ENCODE measurements at regions not wholly inside any gene's neighbourhood (a gene's known extent, or its start where the extent isn't known, plus 50 kb on each side); places are given as distances from the start of the nearest gene placed in this dataset.

- DNase-seq, result no peak
These were observed 1825.1 kb upstream of the IGFBP7 start for GRCh38 chr4:58935332-58935731.

DNA sequence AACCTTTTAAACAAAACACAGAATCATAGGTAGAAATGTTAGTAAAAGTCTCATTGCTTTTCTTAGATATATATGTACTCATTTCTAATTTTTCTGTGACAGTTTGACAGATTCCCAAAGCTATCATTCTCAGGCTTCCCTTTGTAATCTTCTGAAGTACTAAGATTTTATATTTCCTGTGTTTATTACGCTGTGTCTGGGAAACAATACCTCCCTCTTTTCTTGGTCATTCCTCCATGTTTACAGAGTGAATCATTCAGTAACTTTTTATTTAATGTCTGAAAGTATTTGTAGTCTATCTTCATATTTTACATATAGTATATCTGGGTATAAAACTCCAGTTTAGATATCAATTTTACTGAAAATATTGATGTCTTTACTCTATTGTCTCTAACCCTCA lies 1826.3 kb upstream of the IGFBP7 start:
- DNase-seq, result no peak

DNA sequence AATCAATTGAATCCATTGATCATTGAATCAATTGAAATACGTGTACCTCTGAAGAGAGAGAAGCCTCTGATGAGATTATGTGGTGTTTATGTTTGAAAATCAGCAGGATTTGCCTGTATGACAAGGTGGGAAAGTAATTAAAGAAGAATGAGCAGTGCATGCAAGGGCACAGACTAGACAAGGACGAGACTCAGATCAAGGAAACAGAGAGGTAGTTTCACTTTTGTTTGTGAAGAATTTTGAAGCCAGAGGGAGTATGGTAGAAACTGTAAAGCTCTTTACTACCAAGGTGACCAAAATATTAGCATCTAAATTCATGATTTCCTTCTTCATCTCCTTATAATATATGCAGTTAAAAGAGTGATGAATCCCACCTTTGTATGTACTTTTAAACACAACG lies 1830.0 kb upstream of the IGFBP7 start:
- no peak for DNase-seq

- no peak for DNase-seq
These were observed 1831.1 kb upstream of the IGFBP7 start for GRCh38 chr4:58941286-58941685.

GRCh38 chr4:58953575-58953974 lies 1843.4 kb upstream of the IGFBP7 start:
- no peak for DNase-seq

- DNase-seq, result no peak
These were observed 1847.5 kb upstream of the IGFBP7 start for GRCh38 chr4:58957711-58958110.

- DNase-seq, result no peak
These were observed 1851.1 kb upstream of the IGFBP7 start for GRCh38 chr4:58961283-58961682.

DNA sequence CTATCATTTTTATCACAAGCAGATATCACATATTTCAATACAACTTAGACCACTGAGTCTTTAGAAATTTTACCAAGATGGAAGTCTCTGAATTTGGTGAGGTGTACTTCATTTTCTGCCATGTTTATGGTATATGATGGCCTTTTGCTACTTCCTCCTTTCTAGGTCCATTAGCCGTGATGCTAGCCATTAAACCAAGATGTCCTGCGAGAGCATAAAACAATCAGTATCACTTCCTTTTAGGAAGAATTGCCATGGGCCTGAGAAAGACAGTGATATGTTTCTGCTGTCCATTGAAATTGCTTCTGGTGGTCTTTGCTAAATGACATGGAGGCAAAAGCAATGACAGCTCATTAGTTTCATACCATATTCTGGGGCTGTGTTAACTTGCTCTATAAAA lies 1851.7 kb upstream of the IGFBP7 start:
- no peak for DNase-seq

- no peak for DNase-seq
These were observed 1852.2 kb upstream of the IGFBP7 start for GRCh38 chr4:58962424-58962823.

DNA sequence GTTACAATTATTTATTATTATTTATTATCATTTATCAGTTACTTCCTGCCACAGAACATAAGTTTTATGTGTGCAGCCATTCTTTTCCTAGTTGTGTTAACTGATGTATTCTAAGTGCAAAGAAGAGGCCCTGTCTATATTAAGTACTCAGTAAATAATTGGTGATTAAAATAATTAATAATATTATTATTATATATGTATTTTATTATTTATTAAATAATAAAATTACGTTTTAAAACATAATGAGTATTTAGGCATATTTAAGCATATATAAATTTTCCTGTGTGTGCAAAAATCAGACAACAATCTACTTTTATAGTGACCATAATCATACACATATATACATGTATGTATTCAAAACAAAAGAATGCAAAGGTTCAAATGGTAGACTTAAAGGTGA lies 1871.6 kb upstream of the IGFBP7 start:
- DNase-seq, result no peak

DNA sequence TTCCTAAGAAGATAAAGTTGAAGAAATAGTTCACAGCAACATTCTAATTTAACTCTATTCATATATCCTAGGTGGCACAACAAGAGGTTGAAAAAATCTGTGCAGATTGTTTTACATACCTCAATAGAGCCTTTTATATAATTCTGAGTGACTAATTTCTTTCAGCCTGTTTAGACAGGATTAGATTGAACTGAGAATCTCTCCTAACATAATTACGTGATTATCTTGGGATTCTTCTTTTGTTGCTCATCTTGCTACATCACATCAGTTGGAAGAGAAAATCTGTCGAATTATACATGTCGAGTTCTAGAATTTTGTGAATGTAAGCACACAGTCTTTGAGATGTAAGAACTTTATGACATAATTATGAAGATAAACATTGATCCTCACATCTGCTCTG lies 1873.7 kb upstream of the IGFBP7 start:
- DNase-seq, result no peak

GRCh38 chr4:59002148-59002547 lies 1892.0 kb upstream of the IGFBP7 start:
- no peak for DNase-seq

- no peak for DNase-seq
These were observed 1914.1 kb upstream of the IGFBP7 start for GRCh38 chr4:59024257-59024656.

GRCh38 chr4:59037812-59038211 lies 1927.6 kb upstream of the IGFBP7 start:
- DNase-seq, result no peak

DNA sequence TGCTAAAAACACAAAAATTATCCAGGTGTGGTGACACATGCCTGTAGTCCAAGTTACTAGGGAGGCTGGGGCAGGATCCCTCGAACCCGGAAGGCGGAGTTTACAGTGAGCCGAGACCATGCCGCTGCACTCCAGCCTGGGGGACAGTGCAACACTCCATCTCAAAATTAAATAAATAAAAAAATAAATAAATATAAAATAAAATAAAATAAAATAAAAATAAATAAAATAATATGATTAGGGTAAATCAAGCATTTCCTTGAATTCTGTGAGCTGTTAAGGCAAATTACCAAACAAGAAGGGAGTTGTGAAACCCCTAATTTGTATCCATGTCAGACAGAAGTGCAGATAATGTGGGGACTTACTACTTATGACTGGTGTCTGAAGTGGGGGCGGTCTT lies 1928.9 kb upstream of the IGFBP7 start:
- no peak for DNase-seq

GRCh38 chr4:59044286-59044900 lies 1934.2 kb upstream of the IGFBP7 start:
- DNase-seq, result no peak

- no peak for DNase-seq
These were observed 1943.9 kb upstream of the IGFBP7 start for GRCh38 chr4:59054086-59054485.

GRCh38 chr4:59057804-59058203 lies 1947.6 kb upstream of the IGFBP7 start:
- no peak for DNase-seq

DNA sequence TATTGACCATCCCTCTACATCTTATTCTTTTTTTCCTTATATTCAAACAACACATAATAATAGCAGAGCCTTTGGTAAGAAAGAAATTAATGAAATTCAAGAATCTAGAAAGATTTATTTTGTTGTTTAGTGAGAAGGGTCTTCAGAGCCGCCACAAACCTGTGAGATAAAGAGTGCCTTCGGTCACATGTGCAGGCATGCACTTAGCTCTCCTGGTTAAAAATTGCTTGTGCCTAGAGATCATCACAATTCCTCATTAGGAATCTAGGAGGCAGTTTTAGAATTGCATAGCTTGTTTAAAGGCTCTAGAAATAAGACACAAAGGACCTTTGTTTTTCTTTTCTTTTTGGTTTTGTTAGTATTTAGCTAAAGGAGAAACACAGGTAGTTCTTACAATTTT lies 1948.4 kb upstream of the IGFBP7 start:
- no peak for DNase-seq

GRCh38 chr4:59060002-59060846 lies 1950.0 kb upstream of the IGFBP7 start:
- no peak for DNase-seq

- no peak for DNase-seq
These were observed 1950.7 kb upstream of the IGFBP7 start for GRCh38 chr4:59060895-59061294.

DNA sequence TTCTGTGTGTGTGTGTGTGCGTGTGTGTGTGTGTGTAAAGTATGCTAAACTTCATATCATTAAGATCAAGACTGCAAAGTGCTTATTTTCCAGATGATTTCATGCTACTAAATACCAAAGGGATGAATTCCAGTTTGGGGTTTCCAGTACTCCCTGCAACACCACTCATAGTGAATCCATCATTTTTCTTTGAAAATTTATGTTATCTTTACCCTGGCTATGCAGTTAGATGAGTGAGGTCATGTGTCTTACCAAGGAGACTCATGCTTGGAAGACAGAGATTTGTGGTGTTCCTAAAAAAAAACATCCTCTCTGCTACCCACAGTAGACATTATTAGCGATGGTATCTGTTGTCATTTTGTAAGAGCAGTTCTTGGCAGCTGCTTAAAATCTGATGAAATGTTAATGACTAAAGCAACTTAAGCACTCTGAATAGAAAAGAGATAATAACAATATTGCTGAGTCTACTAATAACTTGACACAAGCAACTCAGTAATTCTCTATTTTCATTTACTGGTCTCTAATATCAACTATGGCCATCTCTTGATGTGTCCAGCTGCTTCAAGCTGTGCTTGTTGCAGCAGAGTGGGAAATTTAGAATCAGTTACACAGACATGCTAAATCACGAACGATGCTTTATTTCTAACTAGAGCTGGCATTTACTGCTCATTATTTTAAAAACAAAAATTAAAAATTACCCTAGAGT lies 1953.0 kb upstream of the IGFBP7 start:
- DNase-seq, result no peak

- DNase-seq, result no peak
These were observed 1958.7 kb upstream of the IGFBP7 start for GRCh38 chr4:59068722-59069418.

Data from stimulated activated CD4-positive, alpha-beta T cell treated with anti-CD3 and anti-CD28 coated beads, Interleukin-2, amount 100 ng/mL, for 24 hours (primary cell).